PC-3 (cell line): ENCODE measurements at regions not wholly inside any gene's neighbourhood (a gene's known extent, or its start where the extent isn't known, plus 50 kb on each side); places are given as distances from the start of the nearest gene placed in this dataset.

Source experiments
- EZH2phosphoT487 ChIP-seq: fragments of 300-600 bp; sonication (generic); IDR thresholded peaks from 2 replicates; pipeline ENCODE4 v1.6.1; 2018; ENCODE audit warnings: mild to moderate bottlenecking, antibody characterized with exemption, low read length, borderline replicate concordance
- TF ChIP-seq, protein P1 (sequence below): fragments of 300-600 bp; sonication (generic); conservative IDR thresholded peaks from 2 replicates; pipeline ENCODE4 v1.5.1; 2017; ENCODE audit warnings: antibody characterized with exemption, low read depth, mild to moderate bottlenecking, low read length

DNA sequence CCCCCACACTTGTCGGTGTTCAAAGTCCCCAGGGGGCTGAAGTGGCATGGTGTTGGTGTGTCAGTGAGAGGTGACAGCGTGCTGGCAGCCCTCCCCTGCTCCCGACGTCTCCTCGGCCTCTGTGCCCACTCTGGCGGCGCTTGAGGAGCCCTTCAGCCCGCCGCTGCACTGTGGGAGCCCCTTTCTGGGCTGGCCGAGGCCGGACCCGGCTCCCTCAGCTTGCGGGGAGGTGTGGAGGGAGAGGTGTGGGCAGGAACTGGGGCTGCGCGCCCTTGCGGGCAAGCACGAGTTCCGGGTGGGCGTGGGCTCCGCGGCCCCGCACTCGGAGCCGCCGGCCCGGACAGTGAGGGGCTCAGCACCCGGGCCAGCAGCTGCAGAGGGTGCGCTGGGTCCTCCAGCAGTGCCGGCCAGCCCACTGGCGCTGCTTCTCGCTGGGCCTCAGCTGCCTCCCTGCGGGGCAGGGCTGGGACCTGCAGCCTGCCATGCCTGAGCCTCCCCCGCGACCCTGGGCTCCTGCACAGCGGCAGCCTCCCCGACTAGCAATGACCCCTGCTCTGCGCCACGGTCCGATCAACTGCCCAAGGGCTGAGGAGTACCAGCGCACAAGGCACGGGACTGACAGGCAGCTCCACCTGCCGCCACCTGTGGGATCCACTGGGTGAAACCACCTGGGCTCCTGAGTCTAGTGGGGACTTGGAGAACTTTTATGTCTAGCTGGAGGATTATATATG lies 224.1 kb upstream of the RIOK2 start:
- TF ChIP-seq, protein P1, sequence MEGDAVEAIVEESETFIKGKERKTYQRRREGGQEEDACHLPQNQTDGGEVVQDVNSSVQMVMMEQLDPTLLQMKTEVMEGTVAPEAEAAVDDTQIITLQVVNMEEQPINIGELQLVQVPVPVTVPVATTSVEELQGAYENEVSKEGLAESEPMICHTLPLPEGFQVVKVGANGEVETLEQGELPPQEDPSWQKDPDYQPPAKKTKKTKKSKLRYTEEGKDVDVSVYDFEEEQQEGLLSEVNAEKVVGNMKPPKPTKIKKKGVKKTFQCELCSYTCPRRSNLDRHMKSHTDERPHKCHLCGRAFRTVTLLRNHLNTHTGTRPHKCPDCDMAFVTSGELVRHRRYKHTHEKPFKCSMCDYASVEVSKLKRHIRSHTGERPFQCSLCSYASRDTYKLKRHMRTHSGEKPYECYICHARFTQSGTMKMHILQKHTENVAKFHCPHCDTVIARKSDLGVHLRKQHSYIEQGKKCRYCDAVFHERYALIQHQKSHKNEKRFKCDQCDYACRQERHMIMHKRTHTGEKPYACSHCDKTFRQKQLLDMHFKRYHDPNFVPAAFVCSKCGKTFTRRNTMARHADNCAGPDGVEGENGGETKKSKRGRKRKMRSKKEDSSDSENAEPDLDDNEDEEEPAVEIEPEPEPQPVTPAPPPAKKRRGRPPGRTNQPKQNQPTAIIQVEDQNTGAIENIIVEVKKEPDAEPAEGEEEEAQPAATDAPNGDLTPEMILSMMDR: no peak
- no peak for TF ChIP-seq EZH2phosphoT487
